WERI-Rb-1 (cell line): ENCODE measurements at regions not wholly inside any gene's neighbourhood (a gene's known extent, or its start where the extent isn't known, plus 50 kb on each side); places are given as distances from the start of the nearest gene placed in this dataset.

Experiments used
- DNase-seq: peaks from one replicate; pipeline ENCODE4 v3.0.0-alpha.2; 2020
- H3K27ac ChIP-seq: fragments of 250-450 bp; sonication (Bioruptor Pico); 2 replicates; pipeline ENCODE4 v1.5.1; 2020; ENCODE audit warnings: mild to moderate bottlenecking, moderate library complexity
- H3K27me3 ChIP-seq: fragments of 250-450 bp; sonication (Bioruptor Pico); 2 replicates; pipeline ENCODE4 v1.5.1; 2021; ENCODE audit warnings: mild to moderate bottlenecking, low read depth, moderate library complexity; ENCODE audit not compliant: insufficient read depth, severe bottlenecking
- H3K36me3 ChIP-seq: fragments of 250-450 bp; sonication (Bioruptor Pico); 2 replicates; pipeline ENCODE4 v1.5.1; 2020; ENCODE audit warnings: mild to moderate bottlenecking, moderate library complexity
- H3K4me3 ChIP-seq: 2 replicates; pipeline ENCODE4 v1.5.1; 2011; ENCODE audit warnings: low read depth, mild to moderate bottlenecking, control low read depth, low read length
- H3K9me3 ChIP-seq: fragments of 250-450 bp; sonication (Bioruptor Pico); 2 replicates; pipeline ENCODE4 v1.5.1; 2021; ENCODE audit warnings: mild to moderate bottlenecking, moderate library complexity; ENCODE audit not compliant: severe bottlenecking
- TF ChIP-seq, protein P1 (sequence below): IDR thresholded peaks from 2 replicates; pipeline ENCODE4 v1.5.1; 2011; ENCODE audit warnings: low read depth, mild to moderate bottlenecking, control low read depth, inconsistent platforms, low read length

DNA sequence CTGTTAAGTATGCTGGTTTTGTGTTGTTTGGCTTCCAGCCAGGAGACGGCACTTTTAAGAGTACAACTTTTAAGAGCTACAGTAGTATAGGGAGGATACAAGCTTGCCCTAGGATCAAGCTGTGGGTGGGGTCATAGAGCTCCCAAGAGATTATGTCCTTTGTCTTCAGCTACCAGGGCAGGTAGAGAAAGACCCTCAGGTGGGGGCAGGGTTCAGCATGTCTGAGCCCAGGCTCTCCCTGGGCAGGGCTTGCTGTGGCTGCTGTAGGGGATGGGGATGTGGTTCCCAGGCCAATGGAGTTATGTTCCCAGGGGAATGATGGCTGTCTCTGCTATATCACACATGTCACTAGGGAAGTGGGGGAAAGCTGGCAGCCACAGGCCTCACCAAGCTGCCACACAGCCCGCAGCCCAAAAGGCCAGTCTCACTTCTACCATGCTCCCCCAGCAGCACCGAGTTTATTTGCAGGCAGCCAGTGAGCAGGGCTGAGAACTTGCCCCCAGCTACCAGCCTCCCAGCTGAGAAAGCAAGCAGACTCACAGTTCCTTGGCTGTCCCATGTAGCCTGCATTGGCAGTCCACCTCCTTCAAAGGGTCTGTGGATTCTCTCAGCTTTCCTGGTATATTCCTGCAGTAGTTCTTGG, 105.7 kb upstream of the ERBB4 start:
- no peak overlapping the region for H3K27ac ChIP-seq
- H3K27me3 ChIP-seq, result no peaks in the 10 kb centered on the region
- H3K9me3 ChIP-seq, result no peaks in the 10 kb centered on the region
- no peak overlapping the region for H3K4me3 ChIP-seq
- no peaks in the 10 kb centered on the region for H3K36me3 ChIP-seq
- TF ChIP-seq, protein P1, sequence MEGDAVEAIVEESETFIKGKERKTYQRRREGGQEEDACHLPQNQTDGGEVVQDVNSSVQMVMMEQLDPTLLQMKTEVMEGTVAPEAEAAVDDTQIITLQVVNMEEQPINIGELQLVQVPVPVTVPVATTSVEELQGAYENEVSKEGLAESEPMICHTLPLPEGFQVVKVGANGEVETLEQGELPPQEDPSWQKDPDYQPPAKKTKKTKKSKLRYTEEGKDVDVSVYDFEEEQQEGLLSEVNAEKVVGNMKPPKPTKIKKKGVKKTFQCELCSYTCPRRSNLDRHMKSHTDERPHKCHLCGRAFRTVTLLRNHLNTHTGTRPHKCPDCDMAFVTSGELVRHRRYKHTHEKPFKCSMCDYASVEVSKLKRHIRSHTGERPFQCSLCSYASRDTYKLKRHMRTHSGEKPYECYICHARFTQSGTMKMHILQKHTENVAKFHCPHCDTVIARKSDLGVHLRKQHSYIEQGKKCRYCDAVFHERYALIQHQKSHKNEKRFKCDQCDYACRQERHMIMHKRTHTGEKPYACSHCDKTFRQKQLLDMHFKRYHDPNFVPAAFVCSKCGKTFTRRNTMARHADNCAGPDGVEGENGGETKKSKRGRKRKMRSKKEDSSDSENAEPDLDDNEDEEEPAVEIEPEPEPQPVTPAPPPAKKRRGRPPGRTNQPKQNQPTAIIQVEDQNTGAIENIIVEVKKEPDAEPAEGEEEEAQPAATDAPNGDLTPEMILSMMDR, result no peak
- DNase-seq, result no peak

GRCh38 chr2:212640428-212640827, 101.8 kb upstream of the ERBB4 start:
- Histone ChIP-seq H3K4me3 (no peak overlapping the region), H3K27ac (no peak overlapping the region), H3K9me3 (no peaks in the 10 kb centered on the region), H3K27me3 (no peaks in the 10 kb centered on the region), H3K36me3 (no peaks in the 10 kb centered on the region)
- TF ChIP-seq, protein P1, result no peak
- no peak for DNase-seq

DNA sequence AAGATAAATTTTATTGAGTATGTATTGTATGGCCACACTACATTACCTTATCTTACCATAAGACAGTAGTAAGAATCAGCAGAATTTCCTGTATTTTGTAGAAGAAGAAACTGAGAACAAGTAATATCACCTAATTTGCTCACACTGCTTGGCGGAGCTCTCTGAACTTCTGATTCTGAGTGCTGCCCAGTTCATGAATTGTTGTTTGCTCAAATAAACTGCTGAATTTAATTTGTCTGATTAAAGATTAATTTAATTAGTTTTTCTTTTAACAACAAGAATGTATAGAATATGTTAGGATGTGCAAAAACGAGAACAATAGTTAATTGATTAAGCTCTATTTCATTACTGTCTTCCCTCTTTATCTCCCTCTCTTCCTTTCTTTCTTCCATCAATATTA, 100.1 kb upstream of the ERBB4 start:
- no peaks in the 10 kb centered on the region for H3K9me3 ChIP-seq
- H3K36me3 ChIP-seq, result no peaks in the 10 kb centered on the region
- H3K4me3 ChIP-seq, result no peak overlapping the region
- TF ChIP-seq, protein P1, result no peak
- H3K27me3 ChIP-seq, result no peaks in the 10 kb centered on the region
- H3K27ac ChIP-seq, result no peak overlapping the region
- DNase-seq, result no peak

DNA sequence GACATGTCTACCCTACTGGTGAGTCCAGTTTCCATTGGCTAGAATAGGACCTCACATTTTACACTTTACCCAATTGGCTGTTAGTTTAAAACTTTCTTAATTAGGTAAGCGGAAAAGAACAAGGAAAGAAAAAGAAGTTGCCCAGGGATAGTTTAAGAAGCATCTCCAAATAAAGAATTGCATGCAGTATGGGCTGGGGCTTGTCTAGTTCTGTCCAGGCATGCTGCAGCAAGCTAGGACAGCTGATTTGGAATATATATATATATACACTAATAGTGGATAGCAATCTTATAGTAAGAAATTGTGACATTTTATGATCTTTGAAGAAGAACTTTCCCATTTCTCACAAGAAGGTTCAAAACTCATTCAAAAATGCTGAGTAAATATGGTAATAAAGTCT, 90.0 kb upstream of the ERBB4 start:
- Histone ChIP-seq H3K4me3 (no peak overlapping the region), H3K9me3 (no peaks in the 10 kb centered on the region), H3K27ac (no peak overlapping the region), H3K27me3 (no peaks in the 10 kb centered on the region), H3K36me3 (no peaks in the 10 kb centered on the region)
- no peak for DNase-seq
- TF ChIP-seq, protein P1, result no peak

DNA sequence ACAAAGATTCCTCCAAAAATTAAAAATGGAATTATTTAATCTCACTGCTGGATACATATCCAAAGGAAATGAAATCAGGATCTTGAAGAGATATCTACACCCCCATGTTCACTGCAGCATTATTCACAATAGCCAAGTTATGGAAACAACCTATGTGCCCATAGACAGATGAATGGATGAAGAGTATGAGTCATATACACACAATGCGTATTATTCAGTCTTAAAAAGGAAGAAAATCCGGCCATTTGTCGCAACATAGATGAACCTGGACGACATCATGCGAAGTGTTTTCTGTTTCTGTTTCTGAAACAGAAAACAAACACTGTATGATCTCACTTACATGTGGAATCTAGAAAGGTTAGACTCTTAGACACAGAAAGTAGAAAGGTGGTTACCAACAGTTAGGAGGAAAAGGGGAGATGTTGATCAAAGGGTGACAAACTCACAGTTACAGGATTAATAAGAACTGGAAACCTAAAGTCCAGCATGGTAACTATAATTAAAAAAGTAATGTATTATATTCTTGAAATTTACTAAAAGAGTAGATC, 87.8 kb upstream of the ERBB4 start:
- H3K9me3 ChIP-seq, result no peaks in the 10 kb centered on the region
- no peak overlapping the region for H3K4me3 ChIP-seq
- no peak overlapping the region for H3K27ac ChIP-seq
- no peak for DNase-seq
- no peaks in the 10 kb centered on the region for H3K27me3 ChIP-seq
- TF ChIP-seq, protein P1, result no peak
- H3K36me3 ChIP-seq, result no peaks in the 10 kb centered on the region

GRCh38 chr2:212619954-212620353, 81.4 kb upstream of the ERBB4 start:
- no peaks in the 10 kb centered on the region for H3K9me3 ChIP-seq
- H3K4me3 ChIP-seq, result no peak overlapping the region
- H3K27ac ChIP-seq, result no peak overlapping the region
- H3K27me3 ChIP-seq, result no peaks in the 10 kb centered on the region
- H3K36me3 ChIP-seq, result no peaks in the 10 kb centered on the region
- no peak for DNase-seq
- TF ChIP-seq, protein P1, result no peak
